Adrenal gland (tissue), 5 donors: ENCODE measurements at regions not wholly inside any gene's neighbourhood (a gene's known extent, or its start where the extent isn't known, plus 50 kb on each side); places are given as distances from the start of the nearest gene placed in this dataset.

Source experiments
- CTCF ChIP-seq, 6 experiments: fragments of 450-650 bp in 4 of 6; fragments of 200-600 bp in 2 of 6; sonication (generic) in 1 of 6; IDR thresholded peaks; 1 replicate in 5 of 6; 2 replicates in 1 of 6; pipeline versions ENCODE4 v1.5.1 to v1.8.0; 2016 to 2021; ENCODE audit warnings: antibody characterized with exemption in 6 of 6, mild to moderate bottlenecking in 2 of 6, moderate library complexity in 1 of 6
- POLR2A ChIP-seq, 2 donors: fragments of 450-650 bp; IDR thresholded peaks; one replicate each; pipeline ENCODE4 v1.6.1; 2017; ENCODE audit warnings: antibody characterized with exemption in 2 of 2, mild to moderate bottlenecking in 2 of 2, moderate library complexity in 1 of 2
- donor health status: DM: no; HTN: no; CAD: no.

- TF ChIP-seq POLR2A (IDR thresholded peaks at IDR 0.05), result no peak
- TF ChIP-seq CTCF (IDR thresholded peaks at IDR 0.05), result no peak
Measured at GRCh38 chr5:61737964-61738340, 405.9 kb downstream of the ZSWIM6 start.
